Activated CD8-positive, alpha-beta memory T cell treated with anti-CD3 and anti-CD28 coated beads for 36 hours (primary cell): ENCODE measurements at regions not wholly inside any gene's neighbourhood (a gene's known extent, or its start where the extent isn't known, plus 50 kb on each side); places are given as distances from the start of the nearest gene placed in this dataset.
"Not testable (repeated sequence)": the region's sequence is repeated elsewhere in the genome, so short reads cannot be mapped to it uniquely, and the experiment has no call there.

Source experiments
- CTCF ChIA-PET: fragments of 350-600 bp; sonication (Branson Sonifier 250); formaldehyde crosslinking; loops from one replicate; lab custom pipeline; 2021; ENCODE audit warnings: antibody characterized with exemption; lab: Charles Lee
- POLR2A ChIA-PET: fragments of 350-600 bp; sonication (Branson Sonifier 250); formaldehyde crosslinking; loops from one replicate; lab custom pipeline; 2021; ENCODE audit warnings: antibody characterized with exemption; lab: Charles Lee

GRCh38 chr16:88161191-88161590, 210.0 kb downstream of the BANP start:
- CTCF ChIA-PET, POLR2A ChIA-PET: not testable (repeated sequence)

- CTCF ChIA-PET = interaction anchor here (0.7 kb wide), 1 partner anchor 8 kb away, joined by 3 read pairs; no protein-coding TSS in a partner anchor
- POLR2A ChIA-PET = not testable (repeated sequence)
These were observed 210.5 kb downstream of the BANP start for GRCh38 chr16:88161623-88162275.

- POLR2A ChIA-PET, CTCF ChIA-PET: not testable (repeated sequence)
These were observed 211.5 kb downstream of the BANP start for GRCh38 chr16:88162778-88163177.

- CTCF ChIA-PET, POLR2A ChIA-PET: not testable (repeated sequence)
These were observed 213.2 kb downstream of the BANP start for GRCh38 chr16:88164196-88165039.

GRCh38 chr16:88165040-88165544, 213.9 kb downstream of the BANP start:
- POLR2A ChIA-PET, CTCF ChIA-PET: not testable (repeated sequence)

- POLR2A ChIA-PET, CTCF ChIA-PET: not testable (repeated sequence)
These were observed 214.4 kb downstream of the BANP start for GRCh38 chr16:88165683-88166082.

GRCh38 chr16:88166209-88166773, 215.1 kb downstream of the BANP start:
- CTCF ChIA-PET, POLR2A ChIA-PET: not testable (repeated sequence)

GRCh38 chr16:88167798-88168556, 214.8 kb upstream of the ZNF469 start:
- CTCF ChIA-PET, POLR2A ChIA-PET: not testable (repeated sequence)

- POLR2A ChIA-PET = not testable (repeated sequence)
These were observed 214.2 kb upstream of the ZNF469 start for GRCh38 chr16:88168557-88168949.

GRCh38 chr16:88169136-88169830, 213.5 kb upstream of the ZNF469 start:
- POLR2A ChIA-PET, CTCF ChIA-PET: not testable (repeated sequence)

More at GRCh38 chr16:88168557-88168949, 214.2 kb upstream of the ZNF469 start:
- CTCF ChIA-PET = not testable (repeated sequence)

- CTCF ChIA-PET, POLR2A ChIA-PET: not testable (repeated sequence)
These were observed 213.0 kb upstream of the ZNF469 start for GRCh38 chr16:88169831-88170165.

GRCh38 chr16:88170528-88170991, 212.2 kb upstream of the ZNF469 start:
- ChIA-PET POLR2A (no interaction called here), CTCF (no interaction called here)

- CTCF ChIA-PET, POLR2A ChIA-PET: not testable (repeated sequence)
These were observed 211.6 kb upstream of the ZNF469 start for GRCh38 chr16:88171126-88171525.

GRCh38 chr16:88176184-88176583, 206.6 kb upstream of the ZNF469 start:
- POLR2A ChIA-PET, CTCF ChIA-PET: not testable (repeated sequence)

- POLR2A ChIA-PET = not testable (repeated sequence)
These were observed 206.1 kb upstream of the ZNF469 start for GRCh38 chr16:88176591-88177180.

GRCh38 chr16:88178251-88178650, 204.5 kb upstream of the ZNF469 start:
- POLR2A ChIA-PET, CTCF ChIA-PET: not testable (repeated sequence)

More at GRCh38 chr16:88176591-88177180, 206.1 kb upstream of the ZNF469 start:
- CTCF ChIA-PET = not testable (repeated sequence)

- POLR2A ChIA-PET, CTCF ChIA-PET: not testable (repeated sequence)
These were observed 203.9 kb upstream of the ZNF469 start for GRCh38 chr16:88178896-88179295.

GRCh38 chr16:88182967-88183881, 199.5 kb upstream of the ZNF469 start:
- CTCF ChIA-PET, POLR2A ChIA-PET: not testable (repeated sequence)
